ENCODE measurements at regions not wholly inside any gene's neighbourhood (a gene's known extent, or its start where the extent isn't known, plus 50 kb on each side); places are given as distances from the start of the nearest gene placed in this dataset.

- TF ChIP-seq JUND (IDR thresholded peaks at IDR 0.05; ENCODE audit: low read depth) = no peak
- in situ Hi-C loops (cut with HindIII; ENCODE audit: low pct_unique_long_range_greater_than_20kb, low sequenced_read_pairs) = no loop called here
- no peak for DNase-seq (ENCODE audit: low read depth in 1 of 2, low spot score in 1 of 2)
Observed at GRCh38 chr18:27595113-27595838, 410.2 kb upstream of the CHST9 start.

- TF ChIP-seq JUND (IDR thresholded peaks at IDR 0.05; ENCODE audit: low read depth) = no peak
- in situ Hi-C loops (cut with HindIII; ENCODE audit: low pct_unique_long_range_greater_than_20kb, low sequenced_read_pairs) = no loop called here
- DNase-seq (ENCODE audit: low read depth in 1 of 2, low spot score in 1 of 2) = no peak
Observed at GRCh38 chr18:27585602-27586173, 400.6 kb upstream of the CHST9 start.

GRCh38 chr18:27583466-27583865 is 398.4 kb upstream of the CHST9 start:
- no peak for TF ChIP-seq JUND (IDR thresholded peaks at IDR 0.05; ENCODE audit: low read depth)
- DNase-seq (ENCODE audit: low read depth in 1 of 2, low spot score in 1 of 2) = no peak
- in situ Hi-C loops (cut with HindIII; ENCODE audit: low pct_unique_long_range_greater_than_20kb, low sequenced_read_pairs) = no loop called here

GRCh38 chr18:27582760-27583412 is 397.8 kb upstream of the CHST9 start:
- in situ Hi-C loops (cut with HindIII; ENCODE audit: low pct_unique_long_range_greater_than_20kb, low sequenced_read_pairs) = no loop called here

GRCh38 chr18:27581296-27581904 is 396.3 kb upstream of the CHST9 start:
- in situ Hi-C loops (cut with HindIII; ENCODE audit: low pct_unique_long_range_greater_than_20kb, low sequenced_read_pairs) = no loop called here
- TF ChIP-seq JUND (IDR thresholded peaks at IDR 0.05; ENCODE audit: low read depth) = no peak
- no peak for DNase-seq (ENCODE audit: low read depth in 1 of 2, low spot score in 1 of 2)

More at GRCh38 chr18:27582760-27583412, 397.8 kb upstream of the CHST9 start:
- TF ChIP-seq JUND (IDR thresholded peaks at IDR 0.05; ENCODE audit: low read depth) = no peak
- no peak for DNase-seq (ENCODE audit: low read depth in 1 of 2, low spot score in 1 of 2)

GRCh38 chr18:27579364-27579763 is 394.3 kb upstream of the CHST9 start:
- in situ Hi-C loops (cut with HindIII; ENCODE audit: low pct_unique_long_range_greater_than_20kb, low sequenced_read_pairs) = no loop called here
- DNase-seq (ENCODE audit: low read depth in 1 of 2, low spot score in 1 of 2) = no peak
- TF ChIP-seq JUND (IDR thresholded peaks at IDR 0.05; ENCODE audit: low read depth) = no peak

- DNase-seq (ENCODE audit: low read depth in 1 of 2, low spot score in 1 of 2) = no peak
- TF ChIP-seq JUND (IDR thresholded peaks at IDR 0.05; ENCODE audit: low read depth) = no peak
- in situ Hi-C loops (cut with HindIII; ENCODE audit: low pct_unique_long_range_greater_than_20kb, low sequenced_read_pairs) = no loop called here
Observed at GRCh38 chr18:27577752-27578151, 392.6 kb upstream of the CHST9 start.

GRCh38 chr18:27577265-27577664 is 392.2 kb upstream of the CHST9 start:
- no peak for DNase-seq (ENCODE audit: low read depth in 1 of 2, low spot score in 1 of 2)
- TF ChIP-seq JUND (IDR thresholded peaks at IDR 0.05; ENCODE audit: low read depth) = no peak
- in situ Hi-C loops (cut with HindIII; ENCODE audit: low pct_unique_long_range_greater_than_20kb, low sequenced_read_pairs) = no loop called here

GRCh38 chr18:27567434-27567833 is 382.3 kb upstream of the CHST9 start:
- in situ Hi-C loops (cut with HindIII; ENCODE audit: low pct_unique_long_range_greater_than_20kb, low sequenced_read_pairs) = no loop called here
- no peak for TF ChIP-seq JUND (IDR thresholded peaks at IDR 0.05; ENCODE audit: low read depth)
- no peak for DNase-seq (ENCODE audit: low read depth in 1 of 2, low spot score in 1 of 2)

- no peak for TF ChIP-seq JUND (IDR thresholded peaks at IDR 0.05; ENCODE audit: low read depth)
- no peak for DNase-seq (ENCODE audit: low read depth in 1 of 2, low spot score in 1 of 2)
- in situ Hi-C loops (cut with HindIII; ENCODE audit: low pct_unique_long_range_greater_than_20kb, low sequenced_read_pairs) = no loop called here
Observed at GRCh38 chr18:27564066-27564465, 379.0 kb upstream of the CHST9 start.

- TF ChIP-seq JUND (IDR thresholded peaks at IDR 0.05; ENCODE audit: low read depth) = no peak
- in situ Hi-C loops (cut with HindIII; ENCODE audit: low pct_unique_long_range_greater_than_20kb, low sequenced_read_pairs) = no loop called here
- no peak for DNase-seq (ENCODE audit: low read depth in 1 of 2, low spot score in 1 of 2)
Observed at GRCh38 chr18:27558388-27559155, 373.5 kb upstream of the CHST9 start.

GRCh38 chr18:27556741-27557140 is 371.6 kb upstream of the CHST9 start:
- DNase-seq (ENCODE audit: low read depth in 1 of 2, low spot score in 1 of 2) = no peak
- no peak for TF ChIP-seq JUND (IDR thresholded peaks at IDR 0.05; ENCODE audit: low read depth)
- in situ Hi-C loops (cut with HindIII; ENCODE audit: low pct_unique_long_range_greater_than_20kb, low sequenced_read_pairs) = no loop called here

All from T47D (cell line).